SH-SY5Y (cell line): ENCODE measurements at regions not wholly inside any gene's neighbourhood (a gene's known extent, or its start where the extent isn't known, plus 50 kb on each side); places are given as distances from the start of the nearest gene placed in this dataset.

Source experiments
- GATA2 ChIP-seq: IDR thresholded peaks from 2 replicates; pipeline ENCODE4 v1.6.1; 2011; ENCODE audit warnings: mild to moderate bottlenecking, low read depth, low read length
- GATA3 ChIP-seq: IDR thresholded peaks from 2 replicates; pipeline ENCODE4 v1.6.1; 2011; ENCODE audit warnings: low read depth, mild to moderate bottlenecking, low read length, moderate library complexity

DNA sequence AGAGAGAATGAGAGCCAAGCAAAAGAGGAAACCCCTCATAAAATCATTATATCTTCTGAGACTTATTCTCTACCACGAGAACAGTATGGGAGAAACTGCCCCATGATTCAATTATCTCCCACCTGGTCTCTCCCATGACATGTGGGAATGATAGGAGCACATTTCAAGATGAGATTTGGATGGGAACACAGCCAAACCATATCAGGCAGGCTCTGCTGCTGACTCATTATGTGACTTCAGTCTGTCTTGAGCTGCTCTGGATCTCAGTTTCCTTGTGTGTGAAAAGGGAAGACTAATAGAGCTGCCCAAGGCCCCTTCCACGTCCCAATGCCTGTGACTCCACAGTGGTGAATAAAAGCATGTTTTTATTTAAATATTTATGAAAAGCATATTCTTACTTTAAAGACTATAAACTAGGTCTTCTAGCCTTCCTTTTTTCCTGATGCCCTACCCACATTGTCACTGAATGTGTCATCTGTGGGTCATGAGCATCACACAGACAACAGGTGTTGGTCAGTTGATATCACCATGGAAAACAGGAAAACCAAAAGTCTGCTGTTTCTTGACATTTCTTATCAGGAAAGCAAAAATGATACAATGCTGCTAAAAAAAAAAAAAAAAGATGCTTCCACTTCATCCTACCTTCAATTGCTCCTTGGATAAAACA lies 96.0 kb upstream of the PPP2R3A start:
- no peak for TF ChIP-seq GATA2
- no peak for TF ChIP-seq GATA3
